Vagina (tissue), 2 donors: ENCODE measurements at regions not wholly inside any gene's neighbourhood (a gene's known extent, or its start where the extent isn't known, plus 50 kb on each side); places are given as distances from the start of the nearest gene placed in this dataset.

Source experiments
- DNase-seq, 2 donors: peaks; one replicate each; pipeline ENCODE4 v3.0.0-alpha.2; 2017; ENCODE audit errors: extremely low spot score in 2 of 2
- H3K27ac ChIP-seq: fragments of 200-600 bp; sonication (generic); one replicate; pipeline ENCODE4 v1.5.1; 2019
- H3K27me3 ChIP-seq: fragments of 200-600 bp; sonication (generic); one replicate; pipeline ENCODE4 v1.5.1; 2019
- H3K36me3 ChIP-seq, 2 donors: fragments of 200-600 bp; sonication (generic); one replicate each; pipeline ENCODE4 v1.5.1; 2017 to 2019
- H3K4me1 ChIP-seq: fragments of 200-600 bp; sonication (generic); one replicate; pipeline ENCODE4 v1.5.1; 2019
- H3K4me3 ChIP-seq, 2 donors: fragments of 200-600 bp; sonication (generic); 1 replicate in 1 of 2; 2 replicates in 1 of 2; pipeline ENCODE4 v1.5.1; 2016 to 2019
- H3K9me3 ChIP-seq: fragments of 200-600 bp; sonication (generic); one replicate; pipeline ENCODE4 v1.5.1; 2019
- POLR2A ChIP-seq, 2 donors: fragments of 450-650 bp; IDR thresholded peaks; one replicate each; pipeline ENCODE4 v1.6.1; 2017; ENCODE audit warnings: antibody characterized with exemption in 2 of 2, mild to moderate bottlenecking in 2 of 2, moderate library complexity in 2 of 2
- POLR2AphosphoS5 ChIP-seq, 2 donors: sonication (generic); formaldehyde crosslinking; IDR thresholded peaks; one replicate each; pipeline ENCODE4 v1.9.0; 2017; ENCODE audit warnings: antibody characterized with exemption in 2 of 2, mild to moderate bottlenecking in 2 of 2, low read depth in 1 of 2; ENCODE audit not compliant: insufficient read depth in 1 of 2
- intact Hi-C: fragments of 100-400 bp; cut with DNase I; formaldehyde crosslinking; loops from one replicate; pipeline ENCODE4 v1.15.1; 2023
- TF ChIP-seq, protein P1 (sequence below), 3 experiments: fragments of 450-650 bp in 2 of 3; fragments of 200-600 bp in 1 of 3; sonication (generic) in 1 of 3; IDR thresholded peaks; one replicate each; pipeline ENCODE4 v1.5.1; 2017 to 2019; ENCODE audit warnings: antibody characterized with exemption in 3 of 3, mild to moderate bottlenecking in 2 of 3, moderate library complexity in 2 of 3

DNA sequence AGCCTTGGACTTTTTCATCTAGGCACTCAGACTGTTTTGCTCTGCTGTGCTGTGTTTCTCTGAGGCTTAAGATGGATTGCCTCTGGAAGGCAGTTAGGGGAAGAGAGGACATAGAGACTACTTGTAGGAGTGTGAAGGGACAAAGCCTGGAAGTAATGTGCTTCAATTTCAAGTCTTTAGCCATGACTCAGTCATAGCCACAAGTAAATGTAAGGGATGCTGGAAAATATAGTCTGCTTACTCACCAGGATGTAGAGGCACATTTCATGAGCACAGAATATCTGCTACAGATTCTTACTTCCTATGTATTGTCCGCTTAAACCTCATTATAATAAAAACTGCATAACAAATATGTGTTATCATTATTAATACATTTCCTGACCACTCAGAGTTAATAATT is 794.3 kb upstream of the NOVA1 start:
- H3K4me1 ChIP-seq: no peaks in the 10 kb centered on the region
- H3K9me3 ChIP-seq: no peaks in the 10 kb centered on the region
- TF ChIP-seq POLR2A (IDR thresholded peaks at IDR 0.05) (no peak), POLR2AphosphoS5 (IDR thresholded peaks at IDR 0.05; ENCODE audit: insufficient read depth in 1 of 2, low read depth in 1 of 2) (no peak)
- TF ChIP-seq, protein P1, sequence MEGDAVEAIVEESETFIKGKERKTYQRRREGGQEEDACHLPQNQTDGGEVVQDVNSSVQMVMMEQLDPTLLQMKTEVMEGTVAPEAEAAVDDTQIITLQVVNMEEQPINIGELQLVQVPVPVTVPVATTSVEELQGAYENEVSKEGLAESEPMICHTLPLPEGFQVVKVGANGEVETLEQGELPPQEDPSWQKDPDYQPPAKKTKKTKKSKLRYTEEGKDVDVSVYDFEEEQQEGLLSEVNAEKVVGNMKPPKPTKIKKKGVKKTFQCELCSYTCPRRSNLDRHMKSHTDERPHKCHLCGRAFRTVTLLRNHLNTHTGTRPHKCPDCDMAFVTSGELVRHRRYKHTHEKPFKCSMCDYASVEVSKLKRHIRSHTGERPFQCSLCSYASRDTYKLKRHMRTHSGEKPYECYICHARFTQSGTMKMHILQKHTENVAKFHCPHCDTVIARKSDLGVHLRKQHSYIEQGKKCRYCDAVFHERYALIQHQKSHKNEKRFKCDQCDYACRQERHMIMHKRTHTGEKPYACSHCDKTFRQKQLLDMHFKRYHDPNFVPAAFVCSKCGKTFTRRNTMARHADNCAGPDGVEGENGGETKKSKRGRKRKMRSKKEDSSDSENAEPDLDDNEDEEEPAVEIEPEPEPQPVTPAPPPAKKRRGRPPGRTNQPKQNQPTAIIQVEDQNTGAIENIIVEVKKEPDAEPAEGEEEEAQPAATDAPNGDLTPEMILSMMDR (IDR thresholded peaks at IDR 0.05): no peak
- no peak overlapping the region for H3K27ac ChIP-seq
- no peaks in the 10 kb centered on the region for H3K36me3 ChIP-seq
- no peaks in the 10 kb centered on the region for H3K27me3 ChIP-seq
- no peak for DNase-seq
- H3K4me3 ChIP-seq: no peak overlapping the region
- intact Hi-C loops: no loop called here

DNA sequence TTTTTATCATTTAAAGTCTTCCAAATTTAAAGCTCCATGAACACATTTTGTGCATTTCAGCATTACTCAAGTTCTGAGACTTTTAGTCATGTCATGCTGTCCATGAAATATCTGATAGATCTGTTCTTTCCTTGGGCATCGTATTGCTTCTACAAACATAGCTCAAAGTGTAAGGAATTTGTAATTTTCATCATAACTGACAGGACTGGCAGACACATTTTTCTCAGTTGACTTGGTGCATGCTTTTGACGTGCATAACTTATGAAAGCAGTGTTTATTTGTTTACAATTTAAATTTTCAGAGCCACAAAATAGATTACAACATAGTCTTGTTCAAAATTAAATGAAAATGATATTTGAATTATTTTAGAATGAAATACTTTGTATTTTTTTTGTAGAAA is 812.1 kb upstream of the NOVA1 start:
- Histone ChIP-seq H3K27me3 (no peaks in the 10 kb centered on the region), H3K36me3 (no peaks in the 10 kb centered on the region), H3K27ac (no peak overlapping the region), H3K9me3 (no peaks in the 10 kb centered on the region), H3K4me1 (no peaks in the 10 kb centered on the region), H3K4me3 (no peak overlapping the region)
- intact Hi-C loops: no loop called here
- no peak for TF ChIP-seq POLR2A (IDR thresholded peaks at IDR 0.05)
- TF ChIP-seq, protein P1 (IDR thresholded peaks at IDR 0.05): no peak
- TF ChIP-seq POLR2AphosphoS5 (IDR thresholded peaks at IDR 0.05; ENCODE audit: insufficient read depth in 1 of 2, low read depth in 1 of 2): no peak
- DNase-seq: no peak

DNA sequence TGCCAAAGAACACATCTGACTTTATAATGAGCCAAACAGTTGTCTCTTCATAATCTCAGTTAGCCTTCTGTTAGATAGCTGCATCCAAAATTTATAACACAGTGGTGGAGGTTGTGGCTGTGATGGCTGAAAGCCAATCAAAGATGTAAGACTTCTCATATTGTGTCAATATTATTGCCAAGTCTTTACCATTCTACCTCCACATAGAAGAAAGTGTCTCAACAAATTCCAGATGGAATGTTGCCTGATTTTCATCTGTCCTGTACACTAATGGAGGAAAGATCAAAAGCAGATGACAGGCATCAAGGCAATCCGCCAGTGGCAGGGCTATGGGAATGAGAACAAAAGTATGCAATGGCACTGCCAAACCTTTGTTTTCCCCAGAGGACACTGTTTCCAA is 813.1 kb upstream of the NOVA1 start:
- DNase-seq: no peak
- no peaks in the 10 kb centered on the region for H3K4me1 ChIP-seq
- H3K4me3 ChIP-seq: no peak overlapping the region
- H3K36me3 ChIP-seq: no peaks in the 10 kb centered on the region
- no peaks in the 10 kb centered on the region for H3K27me3 ChIP-seq
- TF ChIP-seq, protein P1 (IDR thresholded peaks at IDR 0.05): no peak
- TF ChIP-seq POLR2A (IDR thresholded peaks at IDR 0.05) (no peak), POLR2AphosphoS5 (IDR thresholded peaks at IDR 0.05; ENCODE audit: insufficient read depth in 1 of 2, low read depth in 1 of 2) (no peak)
- H3K9me3 ChIP-seq: no peaks in the 10 kb centered on the region
- intact Hi-C loops: no loop called here
- no peak overlapping the region for H3K27ac ChIP-seq

DNA sequence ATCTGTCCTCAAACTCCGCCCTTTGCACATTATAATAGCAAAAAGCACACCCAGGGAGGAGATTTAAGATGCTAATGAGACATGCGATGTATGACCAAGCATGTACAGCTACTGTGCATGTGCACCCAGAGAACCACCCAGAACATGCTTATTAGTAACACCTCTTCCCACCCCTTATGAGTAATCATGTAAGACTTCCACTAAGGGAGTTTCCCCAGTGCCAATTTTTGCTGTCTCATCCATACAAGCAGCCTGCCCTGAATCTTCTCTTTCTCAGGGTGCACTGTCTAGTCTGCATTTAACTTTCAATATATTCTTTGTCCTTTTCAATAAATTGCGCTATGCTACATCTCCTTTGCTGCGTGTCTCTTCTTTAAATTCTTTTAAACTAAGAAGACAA is 830.0 kb upstream of the NOVA1 start:
- intact Hi-C loops: no loop called here
- Histone ChIP-seq H3K9me3 (no peaks in the 10 kb centered on the region), H3K27ac (no peak overlapping the region), H3K36me3 (no peaks in the 10 kb centered on the region), H3K4me1 (no peaks in the 10 kb centered on the region), H3K27me3 (no peaks in the 10 kb centered on the region), H3K4me3 (no peak overlapping the region)
- TF ChIP-seq POLR2AphosphoS5 (IDR thresholded peaks at IDR 0.05; ENCODE audit: insufficient read depth in 1 of 2, low read depth in 1 of 2) (no peak), POLR2A (IDR thresholded peaks at IDR 0.05) (no peak)
- TF ChIP-seq, protein P1 (IDR thresholded peaks at IDR 0.05): no peak
- no peak for DNase-seq

DNA sequence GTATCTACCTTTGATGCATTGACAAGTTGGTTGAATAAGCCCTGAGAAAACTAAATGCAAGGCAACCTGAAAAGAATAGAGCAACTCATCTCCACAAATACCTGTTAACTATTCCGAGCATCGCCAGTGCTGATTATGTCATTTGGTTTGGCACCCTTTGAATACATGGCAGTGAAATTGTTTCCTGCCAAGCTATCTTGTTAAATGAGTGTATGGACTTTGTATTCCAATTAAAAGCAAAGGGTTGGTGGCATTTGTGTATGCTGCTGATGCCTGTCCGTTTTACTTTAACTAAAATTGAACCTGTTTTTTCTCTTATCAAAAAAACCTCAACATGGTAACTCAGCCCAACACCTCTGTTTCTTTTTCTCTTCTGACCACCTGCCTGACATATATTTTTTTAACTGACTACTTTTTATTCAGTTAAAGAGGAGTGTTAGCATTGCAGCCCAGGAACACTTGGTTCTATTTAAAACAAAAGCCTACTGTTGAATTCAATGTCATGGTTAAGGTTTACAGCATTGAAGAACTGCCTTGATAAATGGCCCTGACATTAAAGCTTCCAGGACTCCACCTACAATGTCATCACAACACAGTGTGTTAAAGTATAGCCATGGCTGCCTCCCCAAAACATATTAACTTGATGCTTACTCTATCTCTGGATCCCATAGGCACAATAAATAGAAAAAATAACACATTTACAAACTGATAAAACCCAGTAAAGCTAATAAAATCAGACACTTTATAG is 838.3 kb upstream of the NOVA1 start:
- Histone ChIP-seq H3K27me3 (no peaks in the 10 kb centered on the region), H3K4me1 (no peaks in the 10 kb centered on the region), H3K27ac (no peak overlapping the region), H3K4me3 (no peak overlapping the region), H3K9me3 (no peaks in the 10 kb centered on the region), H3K36me3 (no peaks in the 10 kb centered on the region)
- intact Hi-C loops: no loop called here
- no peak for TF ChIP-seq POLR2A (IDR thresholded peaks at IDR 0.05)
- TF ChIP-seq POLR2AphosphoS5 (IDR thresholded peaks at IDR 0.05; ENCODE audit: insufficient read depth in 1 of 2, low read depth in 1 of 2): no peak
- TF ChIP-seq, protein P1 (IDR thresholded peaks at IDR 0.05): no peak
- no peak for DNase-seq
